Chondrocyte (in vitro differentiated cells): ENCODE measurements at regions not wholly inside any gene's neighbourhood (a gene's known extent, or its start where the extent isn't known, plus 50 kb on each side); places are given as distances from the start of the nearest gene placed in this dataset.

Experiments used
- DNase-seq: peaks from one replicate; pipeline ENCODE4 v3.0.0; 2021; ENCODE audit warnings: mixed read lengths, low spot score
- H3K27ac Mint-ChIP-seq: one replicate; pipeline ENCODE4 v1.8.0; 2021; ENCODE audit warnings: mild to moderate bottlenecking, moderate library complexity, mixed read lengths; ENCODE audit not compliant: unreplicated experiment
- H3K27me3 Mint-ChIP-seq: 2 replicates; pipeline ENCODE4 v1.8.0; 2021; ENCODE audit warnings: low read depth, mixed read lengths
- H3K36me3 Mint-ChIP-seq: 2 replicates; pipeline ENCODE4 v1.8.0; 2021; ENCODE audit warnings: low read depth, mixed read lengths
- H3K4me1 Mint-ChIP-seq: 2 replicates; pipeline ENCODE4 v1.8.0; 2021; ENCODE audit warnings: low read depth, mild to moderate bottlenecking, mixed read lengths
- H3K4me3 Mint-ChIP-seq: one replicate; pipeline ENCODE4 v1.8.0; 2021; ENCODE audit warnings: mild to moderate bottlenecking, moderate library complexity, mixed read lengths; ENCODE audit not compliant: unreplicated experiment
- H3K9me3 Mint-ChIP-seq: 2 replicates; pipeline ENCODE4 v1.8.0; 2021; ENCODE audit warnings: low read depth, mixed read lengths
- CTCF ChIP-seq: fragments of 200-600 bp; sonication (generic); IDR thresholded peaks from 2 replicates; pipeline ENCODE4 v1.5.0; 2021; ENCODE audit warnings: antibody characterized with exemption, mild to moderate bottlenecking, moderate library complexity

GRCh38 chr15:96695426-96695825 lies 364.9 kb downstream of the NR2F2 start:
- Mint-ChIP-seq H3K4me3 (no peak overlapping the region), H3K27ac (no peak overlapping the region), H3K36me3 (no peaks in the 10 kb centered on the region), H3K4me1 (peaks cover 13% of the 10 kb centered on the region), H3K27me3 (peaks cover 1% of the 10 kb centered on the region), H3K9me3 (no peaks in the 10 kb centered on the region)
- no peak for TF ChIP-seq CTCF
- no peak for DNase-seq

- H3K36me3 Mint-ChIP-seq = no peaks in the 10 kb centered on the region
- no peak for DNase-seq
- no peaks in the 10 kb centered on the region for H3K9me3 Mint-ChIP-seq
- H3K27ac Mint-ChIP-seq = no peak overlapping the region
- no peak for TF ChIP-seq CTCF
- no peak overlapping the region for H3K4me3 Mint-ChIP-seq
- H3K4me1 Mint-ChIP-seq = no peaks in the 10 kb centered on the region
- no peaks in the 10 kb centered on the region for H3K27me3 Mint-ChIP-seq
Observed at GRCh38 chr15:96699871-96700401, 369.4 kb downstream of the NR2F2 start.

- no peaks in the 10 kb centered on the region for H3K4me1 Mint-ChIP-seq
- H3K4me3 Mint-ChIP-seq = no peak overlapping the region
- DNase-seq = no peak
- TF ChIP-seq CTCF = no peak
- H3K36me3 Mint-ChIP-seq = no peaks in the 10 kb centered on the region
- no peaks in the 10 kb centered on the region for H3K9me3 Mint-ChIP-seq
- no peak overlapping the region for H3K27ac Mint-ChIP-seq
- no peaks in the 10 kb centered on the region for H3K27me3 Mint-ChIP-seq
Observed at GRCh38 chr15:96700555-96700954, 370.1 kb downstream of the NR2F2 start.

GRCh38 chr15:96701443-96701842 lies 370.9 kb downstream of the NR2F2 start:
- no peak for DNase-seq
- Mint-ChIP-seq H3K4me3 (no peak overlapping the region), H3K4me1 (no peaks in the 10 kb centered on the region), H3K9me3 (no peaks in the 10 kb centered on the region), H3K27ac (no peak overlapping the region), H3K27me3 (no peaks in the 10 kb centered on the region), H3K36me3 (no peaks in the 10 kb centered on the region)
- TF ChIP-seq CTCF = peak; percentile 65

GRCh38 chr15:96701877-96702276 lies 371.4 kb downstream of the NR2F2 start:
- no peaks in the 10 kb centered on the region for H3K4me1 Mint-ChIP-seq
- DNase-seq = no peak
- H3K9me3 Mint-ChIP-seq = no peaks in the 10 kb centered on the region
- no peak overlapping the region for H3K4me3 Mint-ChIP-seq
- no peak for TF ChIP-seq CTCF
- H3K27ac Mint-ChIP-seq = no peak overlapping the region
- no peaks in the 10 kb centered on the region for H3K27me3 Mint-ChIP-seq
- H3K36me3 Mint-ChIP-seq = no peaks in the 10 kb centered on the region
